SK-N-SH (cell line): ENCODE measurements at regions not wholly inside any gene's neighbourhood (a gene's known extent, or its start where the extent isn't known, plus 50 kb on each side); places are given as distances from the start of the nearest gene placed in this dataset.

Source experiments
- CTCF ChIA-PET: fragments of 300-600, 350-600 bp; formaldehyde crosslinking; extraction: SDS; loops from one replicate; lab custom pipeline; 2021; lab: Yijun Ruan, JAX
- POLR2A ChIA-PET: fragments of 350-600 bp; sonication (Branson Sonifier 250); formaldehyde crosslinking; extraction: SDS; loops from one replicate; lab custom pipeline; 2020; ENCODE audit warnings: antibody characterized with exemption, inconsistent platforms; lab: Yijun Ruan, JAX
- DNase-seq: peaks from one replicate; pipeline ENCODE4 v3.0.0; 2012
- H2AFZ ChIP-seq: fragments of 200-600 bp; sonication (generic); 2 replicates; pipeline ENCODE4 v1.8.1; 2016; ENCODE audit warnings: antibody characterized with exemption, mild to moderate bottlenecking, low read depth
- H3F3A ChIP-seq: fragments of 200-600 bp; sonication (generic); replicated peaks from 2 replicates; pipeline ENCODE3; 2016; ENCODE audit warnings: antibody characterized with exemption, mild to moderate bottlenecking; ENCODE audit not compliant: insufficient read depth
- H3K27ac ChIP-seq, 2 experiments: fragments of 200-500 bp in 1 of 2; fragments of 200-600 bp in 1 of 2; sonication (Bioruptor generic) in 1 of 2; sonication (generic), shearing (Covaris generic) in 1 of 2; 2 replicates each; pipeline versions ENCODE4 v1.5.1 to v1.6.1; 2014 to 2016; ENCODE audit warnings: low read depth in 2 of 2, inconsistent platforms in 1 of 2, low read length in 1 of 2, mild to moderate bottlenecking in 1 of 2, mixed read lengths in 1 of 2
- H3K27me3 ChIP-seq: fragments of 200-600 bp; sonication (generic), shearing (Covaris generic); 2 replicates; pipeline ENCODE4 v1.6.1; 2016; ENCODE audit warnings: mixed run types; ENCODE audit not compliant: insufficient read depth
- H3K36me3 ChIP-seq, 2 experiments: fragments of 200-500 bp in 1 of 2; fragments of 200-600 bp in 1 of 2; sonication (Bioruptor generic) in 1 of 2; sonication (generic) in 1 of 2; replicated peaks in 1 of 2; 2 replicates each; pipeline versions ENCODE3 to v1.5.1; 2014 to 2016; ENCODE audit warnings: low read length in 1 of 2, mild to moderate bottlenecking in 1 of 2; ENCODE audit not compliant: insufficient read depth in 2 of 2, control insufficient read depth in 1 of 2
- H3K4me1 ChIP-seq, 2 experiments: fragments of 200-500 bp in 1 of 2; fragments of 200-600 bp in 1 of 2; sonication (Bioruptor generic) in 1 of 2; sonication (generic), shearing (Covaris generic) in 1 of 2; 2 replicates each; pipeline versions ENCODE4 v1.5.1 to v1.6.1; 2014 to 2016; ENCODE audit warnings: low read depth in 1 of 2, low read length in 1 of 2, mixed run types in 1 of 2; ENCODE audit not compliant: insufficient read depth in 2 of 2, control insufficient read depth in 1 of 2
- H3K4me2 ChIP-seq: fragments of 200-600 bp; sonication (generic), shearing (Covaris generic); 2 replicates; pipeline ENCODE4 v1.6.1; 2017; ENCODE audit warnings: mixed run types
- H3K4me3 ChIP-seq, 2 experiments: fragments of 200-500 bp in 1 of 2; fragments of 200-600 bp in 1 of 2; sonication (Bioruptor generic) in 1 of 2; sonication (generic), shearing (Covaris generic) in 1 of 2; 2 replicates each; pipeline versions ENCODE4 v1.5.1 to v1.8.1; 2014 to 2016; ENCODE audit warnings: low read depth in 2 of 2, inconsistent platforms in 1 of 2, low read length in 1 of 2, mild to moderate bottlenecking in 1 of 2, mixed read lengths in 1 of 2, moderate library complexity in 1 of 2
- H3K79me2 ChIP-seq: fragments of 200-600 bp; sonication (generic); 2 replicates; pipeline ENCODE4 v1.8.1; 2017; ENCODE audit warnings: mild to moderate bottlenecking; ENCODE audit not compliant: insufficient read depth
- H3K9ac ChIP-seq: fragments of 200-600 bp; sonication (generic); 2 replicates; pipeline ENCODE4 v1.6.1; 2017; ENCODE audit warnings: mixed run types
- H3K9me2 ChIP-seq: fragments of 200-600 bp; sonication (generic); 2 replicates; pipeline ENCODE4 v1.6.1; 2017; ENCODE audit warnings: mixed run types
- H3K9me3 ChIP-seq: fragments of 200-600 bp; sonication (generic); 2 replicates; pipeline ENCODE4 v1.6.1; 2017; ENCODE audit warnings: mixed run types, mild to moderate bottlenecking, moderate library complexity
- H4K20me1 ChIP-seq: fragments of 200-600 bp; sonication (generic); 2 replicates; pipeline ENCODE4 v1.6.1; 2017; ENCODE audit warnings: mild to moderate bottlenecking, mixed run types; ENCODE audit not compliant: insufficient read depth
- EP300 ChIP-seq, 2 experiments: IDR thresholded peaks; 2 replicates each; pipeline versions ENCODE4 v1.4.0 to v1.6.1; 2012; ENCODE audit warnings: borderline replicate concordance in 1 of 2, low read depth in 1 of 2, low read length in 1 of 2
- FOXM1 ChIP-seq: IDR thresholded peaks from 2 replicates; pipeline ENCODE4 v1.4.0; 2012; ENCODE audit warnings: low read depth, mild to moderate bottlenecking
- GABPA ChIP-seq: IDR thresholded peaks from 2 replicates; pipeline ENCODE4 v1.4.0; 2012; ENCODE audit warnings: low read depth, mild to moderate bottlenecking
- GATA2 ChIP-seq: sonication (generic); formaldehyde crosslinking; IDR thresholded peaks from 2 replicates; pipeline ENCODE4 v1.5.0; 2020; ENCODE audit warnings: mild to moderate bottlenecking, missing genetic modification reagents
- IRF3 ChIP-seq: fragments of 150-350 bp; IDR thresholded peaks from 2 replicates; pipeline ENCODE4 v1.6.1; 2016; ENCODE audit warnings: mild to moderate bottlenecking, low read depth, low read length
- JUND ChIP-seq: IDR thresholded peaks from 2 replicates; pipeline ENCODE4 v1.4.0; 2012
- MAX ChIP-seq: IDR thresholded peaks from 2 replicates; pipeline ENCODE4 v1.4.0; 2012; ENCODE audit warnings: low read depth
- MEF2A ChIP-seq: IDR thresholded peaks from 2 replicates; pipeline ENCODE4 v1.4.0; 2012; ENCODE audit warnings: low read depth, borderline replicate concordance
- NFIC ChIP-seq: IDR thresholded peaks from 2 replicates; pipeline ENCODE4 v1.4.0; 2012; ENCODE audit warnings: borderline replicate concordance
- NRF1 ChIP-seq: IDR thresholded peaks from 2 replicates; pipeline ENCODE4 v1.6.1; 2012; ENCODE audit warnings: low read depth, mild to moderate bottlenecking, low read length
- POLR2AphosphoS5 ChIP-seq: IDR thresholded peaks from 2 replicates; pipeline ENCODE4 v1.6.1; 2012; ENCODE audit warnings: low read depth, low read length
- RAD21 ChIP-seq: IDR thresholded peaks from 2 replicates; pipeline ENCODE4 v1.6.1; 2012; ENCODE audit warnings: mild to moderate bottlenecking, low read length
- RCOR1 ChIP-seq: fragments of 150-350 bp; IDR thresholded peaks from 2 replicates; pipeline ENCODE4 v1.6.1; 2017; ENCODE audit warnings: antibody characterized with exemption, low read length
- RFX5 ChIP-seq: IDR thresholded peaks from 2 replicates; pipeline ENCODE4 v1.6.1; 2012; ENCODE audit warnings: mild to moderate bottlenecking, improper control_type of control experiment, low read length
- SIN3A ChIP-seq: IDR thresholded peaks from 2 replicates; pipeline ENCODE4 v1.6.1; 2012; ENCODE audit warnings: low read depth, mild to moderate bottlenecking, low read length, moderate library complexity, borderline replicate concordance
- SMC3 ChIP-seq: IDR thresholded peaks from 2 replicates; pipeline ENCODE4 v1.6.1; 2012; ENCODE audit warnings: low read depth, low read length, improper control_type of control experiment
- TCF12 ChIP-seq: IDR thresholded peaks from 2 replicates; pipeline ENCODE4 v1.4.0; 2012
- TEAD4 ChIP-seq: IDR thresholded peaks from 2 replicates; pipeline ENCODE4 v1.4.0; 2012; ENCODE audit warnings: mild to moderate bottlenecking, borderline replicate concordance; ENCODE audit not compliant: insufficient read depth
- ZBTB33 ChIP-seq: IDR thresholded peaks from 2 replicates; pipeline ENCODE4 v1.4.0; 2012; ENCODE audit warnings: low read depth, borderline replicate concordance
- WGBS: methylation state at CpG from one replicate; pipeline ENCODE4 v1.1.6; 2017; ENCODE audit warnings: low lambda C conversion rate; 5-methylcytosine and 5-hydroxymethylcytosine counted together
- TF ChIP-seq, protein P1 (sequence below): IDR thresholded peaks from 2 replicates; pipeline ENCODE4 v1.4.0; 2012; ENCODE audit warnings: low read depth, borderline replicate concordance
- TF ChIP-seq, protein P2 (sequence below): fragments of 200-600 bp; sonication (generic); IDR thresholded peaks from 2 replicates; pipeline ENCODE4 v1.6.1; 2017; ENCODE audit warnings: antibody characterized with exemption, mild to moderate bottlenecking, moderate library complexity
- TF ChIP-seq, protein P3 (sequence below): fragments of 150-350 bp; IDR thresholded peaks from 2 replicates; pipeline ENCODE4 v1.6.1; 2017; ENCODE audit warnings: antibody characterized with exemption, low read length, low read depth, borderline replicate concordance

DNA sequence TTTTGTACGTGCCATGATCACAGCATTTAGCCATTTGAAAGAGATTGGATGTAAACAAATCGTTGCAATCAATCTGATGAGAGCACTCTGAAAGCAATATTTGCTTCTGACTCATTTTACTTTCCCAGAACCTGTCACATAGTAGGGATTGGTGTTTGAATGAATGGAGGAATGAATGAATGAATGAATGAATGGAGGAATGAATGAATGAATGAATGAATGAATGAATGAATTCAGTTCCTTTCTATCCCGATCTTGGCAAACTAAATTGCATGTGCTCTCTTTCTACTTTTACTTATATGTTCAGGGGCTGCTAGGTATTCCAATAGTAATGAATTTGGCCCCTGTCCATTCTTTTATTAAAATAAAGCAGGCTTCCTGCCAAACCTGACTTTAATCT lies 1091.7 kb upstream of the CELF2 start:
- no peak overlapping the region for H3K9ac ChIP-seq
- no peaks in the 10 kb centered on the region for H3K27me3 ChIP-seq
- H4K20me1 ChIP-seq: no peaks in the 10 kb centered on the region
- no peak for DNase-seq
- 4% methylated on average over 3 of the region's 3 CpGs for WGBS
- no peaks in the 10 kb centered on the region for H3K9me3 ChIP-seq
- H3K27ac ChIP-seq: no peak overlapping the region
- CTCF ChIA-PET: no interaction called here
- no peaks in the 10 kb centered on the region for H3K79me2 ChIP-seq
- no peak overlapping the region for H2AFZ ChIP-seq
- no peak overlapping the region for H3K4me3 ChIP-seq
- H3K36me3 ChIP-seq: no peaks in the 10 kb centered on the region
- no peaks in the 10 kb centered on the region for H3K9me2 ChIP-seq
- POLR2A ChIA-PET: no interaction called here
- H3K4me1 ChIP-seq: no peaks in the 10 kb centered on the region
- no peaks in the 10 kb centered on the region for H3F3A ChIP-seq
- no peak for TF ChIP-seq RFX5
- no peak for TF ChIP-seq GABPA
- TF ChIP-seq, protein P1, sequence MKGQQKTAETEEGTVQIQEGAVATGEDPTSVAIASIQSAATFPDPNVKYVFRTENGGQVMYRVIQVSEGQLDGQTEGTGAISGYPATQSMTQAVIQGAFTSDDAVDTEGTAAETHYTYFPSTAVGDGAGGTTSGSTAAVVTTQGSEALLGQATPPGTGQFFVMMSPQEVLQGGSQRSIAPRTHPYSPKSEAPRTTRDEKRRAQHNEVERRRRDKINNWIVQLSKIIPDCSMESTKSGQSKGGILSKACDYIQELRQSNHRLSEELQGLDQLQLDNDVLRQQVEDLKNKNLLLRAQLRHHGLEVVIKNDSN: no peak
- TF ChIP-seq MAX: no peak
- TF ChIP-seq NFIC: no peak
- no peak overlapping the region for H3K4me2 ChIP-seq

DNA sequence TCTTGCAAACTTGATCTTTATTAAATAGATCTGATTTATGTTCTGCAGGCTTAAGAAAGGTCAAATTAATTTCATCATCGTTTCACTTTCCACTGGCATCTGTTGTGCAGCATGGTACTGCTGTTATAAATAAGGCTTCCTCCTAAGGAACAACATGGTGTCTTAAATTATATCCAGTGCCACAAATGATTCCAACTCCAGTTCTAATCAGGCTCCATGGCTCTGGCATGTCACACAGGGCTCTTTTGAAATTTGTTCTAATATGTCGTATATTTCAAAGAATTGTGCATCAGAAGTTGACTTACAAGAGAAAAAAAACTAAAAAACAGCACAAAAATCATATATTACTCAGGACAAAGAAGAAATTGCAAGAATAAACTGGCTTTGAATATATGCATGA lies 1090.8 kb upstream of the CELF2 start:
- H3K4me1 ChIP-seq: no peaks in the 10 kb centered on the region
- no peak for TF ChIP-seq TEAD4
- no peak for TF ChIP-seq POLR2AphosphoS5
- no peak for TF ChIP-seq IRF3
- no peak for TF ChIP-seq TCF12
- no peak for TF ChIP-seq SMC3
- TF ChIP-seq ZBTB33: no peak
- TF ChIP-seq MEF2A: no peak
- no peak for TF ChIP-seq RCOR1
- TF ChIP-seq MAX: no peak
- TF ChIP-seq RAD21: no peak
- TF ChIP-seq GATA2: no peak
- TF ChIP-seq EP300 (IDR thresholded peaks at IDR 0.05; ENCODE audit: borderline replicate concordance in 1 of 2, low read depth in 1 of 2, low read length in 1 of 2): no peak
- TF ChIP-seq JUND: no peak
- TF ChIP-seq, protein P2, sequence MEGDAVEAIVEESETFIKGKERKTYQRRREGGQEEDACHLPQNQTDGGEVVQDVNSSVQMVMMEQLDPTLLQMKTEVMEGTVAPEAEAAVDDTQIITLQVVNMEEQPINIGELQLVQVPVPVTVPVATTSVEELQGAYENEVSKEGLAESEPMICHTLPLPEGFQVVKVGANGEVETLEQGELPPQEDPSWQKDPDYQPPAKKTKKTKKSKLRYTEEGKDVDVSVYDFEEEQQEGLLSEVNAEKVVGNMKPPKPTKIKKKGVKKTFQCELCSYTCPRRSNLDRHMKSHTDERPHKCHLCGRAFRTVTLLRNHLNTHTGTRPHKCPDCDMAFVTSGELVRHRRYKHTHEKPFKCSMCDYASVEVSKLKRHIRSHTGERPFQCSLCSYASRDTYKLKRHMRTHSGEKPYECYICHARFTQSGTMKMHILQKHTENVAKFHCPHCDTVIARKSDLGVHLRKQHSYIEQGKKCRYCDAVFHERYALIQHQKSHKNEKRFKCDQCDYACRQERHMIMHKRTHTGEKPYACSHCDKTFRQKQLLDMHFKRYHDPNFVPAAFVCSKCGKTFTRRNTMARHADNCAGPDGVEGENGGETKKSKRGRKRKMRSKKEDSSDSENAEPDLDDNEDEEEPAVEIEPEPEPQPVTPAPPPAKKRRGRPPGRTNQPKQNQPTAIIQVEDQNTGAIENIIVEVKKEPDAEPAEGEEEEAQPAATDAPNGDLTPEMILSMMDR: no peak
- no peak for TF ChIP-seq GABPA
- TF ChIP-seq, protein P3, sequence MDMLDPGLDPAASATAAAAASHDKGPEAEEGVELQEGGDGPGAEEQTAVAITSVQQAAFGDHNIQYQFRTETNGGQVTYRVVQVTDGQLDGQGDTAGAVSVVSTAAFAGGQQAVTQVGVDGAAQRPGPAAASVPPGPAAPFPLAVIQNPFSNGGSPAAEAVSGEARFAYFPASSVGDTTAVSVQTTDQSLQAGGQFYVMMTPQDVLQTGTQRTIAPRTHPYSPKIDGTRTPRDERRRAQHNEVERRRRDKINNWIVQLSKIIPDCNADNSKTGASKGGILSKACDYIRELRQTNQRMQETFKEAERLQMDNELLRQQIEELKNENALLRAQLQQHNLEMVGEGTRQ: no peak
- TF ChIP-seq RFX5: no peak
- no peak for TF ChIP-seq SIN3A
- no peak for TF ChIP-seq FOXM1
- no peak for TF ChIP-seq NRF1
- 2% methylated on average over 2 of the region's 2 CpGs for WGBS
- H4K20me1 ChIP-seq: no peaks in the 10 kb centered on the region
- no peaks in the 10 kb centered on the region for H3K27me3 ChIP-seq
- no peak overlapping the region for H3K4me2 ChIP-seq
- H3K4me3 ChIP-seq: no peak overlapping the region
- H3K9ac ChIP-seq: no peak overlapping the region
- H3F3A ChIP-seq: no peaks in the 10 kb centered on the region
- no peaks in the 10 kb centered on the region for H3K9me3 ChIP-seq
- H2AFZ ChIP-seq: no peak overlapping the region
- DNase-seq: no peak
- no peaks in the 10 kb centered on the region for H3K79me2 ChIP-seq
- POLR2A ChIA-PET: no interaction called here
- CTCF ChIA-PET: no interaction called here
- H3K27ac ChIP-seq: no peak overlapping the region
- H3K36me3 ChIP-seq: no peaks in the 10 kb centered on the region
- H3K9me2 ChIP-seq: no peaks in the 10 kb centered on the region
